IMR-90 (cell line): ENCODE measurements at regions not wholly inside any gene's neighbourhood (a gene's known extent, or its start where the extent isn't known, plus 50 kb on each side); places are given as distances from the start of the nearest gene placed in this dataset.

Source experiments
- ATAC-seq: fragments of 200-7000 bp; cut with Tn5 transposase; 2 replicates; pipeline ENCODE4 v1.9.1; 2020; ENCODE audit warnings: low read depth, mild to moderate bottlenecking, moderate library complexity
- BruUV-seq: library from RNA; stranded (reverse); fragments of 400-500 nt; replicated peaks from 2 replicates; lab custom pipeline; 2021; lab: Mats Ljungman, UMichigan
- CTCF ChIA-PET: fragments of 300-600 bp; formaldehyde crosslinking; extraction: SDS; loops from one replicate; lab custom pipeline; 2021; ENCODE audit warnings: antibody characterized with exemption; lab: Yijun Ruan, JAX
- POLR2A ChIA-PET: fragments of 300-600 bp; sonication (Branson Sonifier 250); formaldehyde crosslinking; loops from one replicate; lab custom pipeline; 2022; ENCODE audit warnings: antibody characterized with exemption; ENCODE audit not compliant: unreplicated experiment; lab: Charles Lee
- DNase-seq: peaks from one replicate; pipeline ENCODE4 v3.0.0; 2013
- H2AFZ ChIP-seq: replicated peaks from 2 replicates; pipeline ENCODE3; 2013; ENCODE audit warnings: low read length, mild to moderate bottlenecking; ENCODE audit not compliant: poor library complexity
- H2AK5ac ChIP-seq: 2 replicates; pipeline ENCODE4 v1.6.1; 2013; ENCODE audit warnings: low read depth, low read length, inconsistent platforms
- H2AK9ac ChIP-seq: replicated peaks from 2 replicates; pipeline ENCODE3; 2013; ENCODE audit warnings: mild to moderate bottlenecking, low read depth, low read length, moderate library complexity; ENCODE audit not compliant: poor library complexity
- H2BK120ac ChIP-seq: 2 replicates; pipeline ENCODE4 v1.6.1; 2013; ENCODE audit warnings: low read depth, low read length, inconsistent platforms
- H2BK15ac ChIP-seq: 3 replicates; pipeline ENCODE4 v1.6.1; 2013; ENCODE audit warnings: low read depth, low read length, inconsistent platforms
- H2BK20ac ChIP-seq: 2 replicates; pipeline ENCODE4 v1.6.1; 2013; ENCODE audit warnings: low read depth, mild to moderate bottlenecking, inconsistent platforms, low read length, moderate library complexity
- H2BK5ac ChIP-seq: 2 replicates; pipeline ENCODE4 v1.6.1; 2013; ENCODE audit warnings: mild to moderate bottlenecking, low read depth, low read length, inconsistent platforms; ENCODE audit not compliant: poor library complexity, severe bottlenecking
- H3K14ac ChIP-seq: replicated peaks from 2 replicates; pipeline ENCODE4 v1.6.1; 2013; ENCODE audit warnings: low read depth, low read length, inconsistent platforms
- H3K18ac ChIP-seq: 2 replicates; pipeline ENCODE4 v1.6.1; 2013; ENCODE audit warnings: low read depth, low read length, control low read depth
- H3K23ac ChIP-seq: 2 replicates; pipeline ENCODE4 v1.6.1; 2013; ENCODE audit warnings: low read depth, low read length, inconsistent platforms
- H3K27ac ChIP-seq: 2 replicates; pipeline ENCODE4 v1.5.1; 2013; ENCODE audit warnings: mild to moderate bottlenecking, control low read depth, low read length; ENCODE audit not compliant: insufficient read depth
- H3K27me3 ChIP-seq: 2 replicates; pipeline ENCODE4 v1.6.1; 2013; ENCODE audit warnings: low read length; ENCODE audit not compliant: control insufficient read depth, insufficient read depth
- H3K36me3 ChIP-seq: 2 replicates; pipeline ENCODE4 v1.6.1; 2013; ENCODE audit warnings: low read length, mixed read lengths; ENCODE audit not compliant: control insufficient read depth, insufficient read depth
- H3K4ac ChIP-seq: 2 replicates; pipeline ENCODE4 v1.6.1; 2013; ENCODE audit warnings: low read depth, low read length, inconsistent platforms
- H3K4me1 ChIP-seq: 2 replicates; pipeline ENCODE4 v1.6.1; 2013; ENCODE audit warnings: low read length, mixed read lengths; ENCODE audit not compliant: control insufficient read depth, insufficient read depth
- H3K4me2 ChIP-seq: 2 replicates; pipeline ENCODE4 v1.6.1; 2013; ENCODE audit warnings: low read depth, mild to moderate bottlenecking, control low read depth, low read length, moderate library complexity
- H3K4me3 ChIP-seq: 2 replicates; pipeline ENCODE4 v1.5.1; 2013; ENCODE audit warnings: low read depth, mild to moderate bottlenecking, control low read depth, low read length, moderate library complexity; ENCODE audit not compliant: insufficient read depth
- H3K56ac ChIP-seq: 2 replicates; pipeline ENCODE4 v1.6.1; 2013; ENCODE audit warnings: low read length, inconsistent platforms; ENCODE audit not compliant: insufficient read depth; ENCODE audit errors: extremely low read depth
- H3K79me1 ChIP-seq, 2 experiments: 2 replicates each; pipeline ENCODE4 v1.6.1; 2013; ENCODE audit warnings: low read length in 2 of 2, inconsistent platforms in 1 of 2, low read depth in 1 of 2
- H3K9ac ChIP-seq: 2 replicates; pipeline ENCODE4 v1.6.1; 2013; ENCODE audit warnings: low read depth, low read length, control low read depth
- H3K9me1 ChIP-seq: 2 replicates; pipeline ENCODE4 v1.6.1; 2013; ENCODE audit warnings: low read length, inconsistent platforms; ENCODE audit not compliant: insufficient read depth
- H3K9me3 ChIP-seq: 2 replicates; pipeline ENCODE4 v1.6.1; 2013; ENCODE audit warnings: low read length; ENCODE audit not compliant: control insufficient read depth, insufficient read depth
- H4K20me1 ChIP-seq: 2 replicates; pipeline ENCODE4 v1.6.1; 2013; ENCODE audit warnings: low read length, inconsistent platforms; ENCODE audit not compliant: insufficient read depth
- H4K5ac ChIP-seq: 2 replicates; pipeline ENCODE4 v1.6.1; 2013; ENCODE audit warnings: mild to moderate bottlenecking, low read depth, low read length, control low read depth
- H4K8ac ChIP-seq, 2 experiments: 2 replicates each; pipeline ENCODE4 v1.6.1; 2013; ENCODE audit warnings: low read depth in 2 of 2, low read length in 2 of 2, control low read depth in 1 of 2, inconsistent platforms in 1 of 2
- H4K91ac ChIP-seq: 2 replicates; pipeline ENCODE4 v1.6.1; 2013; ENCODE audit warnings: low read depth, low read length, inconsistent platforms; ENCODE audit not compliant: insufficient read depth
- BHLHE40 ChIP-seq: fragments of 150-350 bp; IDR thresholded peaks from 2 replicates; pipeline ENCODE4 v1.6.1; 2016; ENCODE audit warnings: mild to moderate bottlenecking, low read depth, low read length
- CEBPB ChIP-seq: IDR thresholded peaks from 2 replicates; pipeline ENCODE4 v1.6.1; 2012; ENCODE audit warnings: low read depth, low read length, improper control_type of control experiment
- CHD1 ChIP-seq: IDR thresholded peaks from 2 replicates; pipeline ENCODE4 v1.6.1; 2012; ENCODE audit warnings: low read depth, low read length, improper control_type of control experiment
- CTCF ChIP-seq: conservative IDR thresholded peaks from 2 replicates; pipeline ENCODE4 v1.5.1; 2012; ENCODE audit warnings: mild to moderate bottlenecking, low read depth, low read length, improper control_type of control experiment
- ELK1 ChIP-seq: fragments of 150-350 bp; IDR thresholded peaks from 2 replicates; pipeline ENCODE4 v1.6.1; 2016; ENCODE audit warnings: low read depth, mild to moderate bottlenecking, low read length, moderate library complexity, borderline replicate concordance
- FOS ChIP-seq: fragments of 150-350 bp; IDR thresholded peaks from 2 replicates; pipeline ENCODE4 v1.6.1; 2016; ENCODE audit warnings: low read depth, low read length
- MAFK ChIP-seq: IDR thresholded peaks from 2 replicates; pipeline ENCODE4 v1.6.1; 2012; ENCODE audit warnings: low read depth, low read length, improper control_type of control experiment
- MAZ ChIP-seq: IDR thresholded peaks from 2 replicates; pipeline ENCODE4 v1.6.1; 2012; ENCODE audit warnings: low read depth, mild to moderate bottlenecking, low read length, improper control_type of control experiment, moderate library complexity, borderline replicate concordance
- NFE2L2 ChIP-seq: fragments of 150-350 bp; IDR thresholded peaks from 2 replicates; pipeline ENCODE4 v1.6.1; 2016; ENCODE audit warnings: low read depth, mild to moderate bottlenecking, low read length
- POLR2A ChIP-seq: IDR thresholded peaks from 2 replicates; pipeline ENCODE4 v1.6.1; 2012; ENCODE audit warnings: mild to moderate bottlenecking, low read depth, low read length
- RAD21 ChIP-seq: IDR thresholded peaks from 2 replicates; pipeline ENCODE4 v1.6.1; 2012; ENCODE audit warnings: low read length, improper control_type of control experiment
- RCOR1 ChIP-seq: IDR thresholded peaks from 2 replicates; pipeline ENCODE4 v1.6.1; 2012; ENCODE audit warnings: mild to moderate bottlenecking, low read length, improper control_type of control experiment; ENCODE audit not compliant: insufficient replicate concordance
- RFX5 ChIP-seq: IDR thresholded peaks from 2 replicates; pipeline ENCODE4 v1.8.0; 2012; ENCODE audit warnings: low read depth, mild to moderate bottlenecking, low read length, moderate library complexity
- SMC3 ChIP-seq: fragments of 150-350 bp; IDR thresholded peaks from 2 replicates; pipeline ENCODE4 v1.6.1; 2016; ENCODE audit warnings: low read depth, mild to moderate bottlenecking, antibody characterized with exemption, low read length, moderate library complexity
- USF2 ChIP-seq: fragments of 150-350 bp; IDR thresholded peaks from 2 replicates; pipeline ENCODE4 v1.6.1; 2017; ENCODE audit warnings: mild to moderate bottlenecking, antibody characterized with exemption, low read length, low read depth
- WGBS, 2 experiments: methylation state at CpG; one replicate each; pipeline versions ENCODE4 v1.1.5 to v1.1.7; 2013; ENCODE audit warnings: missing lambda C conversion rate in 2 of 2; ENCODE audit not compliant: insufficient read length in 1 of 2; ENCODE audit errors: extremely low coverage in 2 of 2; 5-methylcytosine and 5-hydroxymethylcytosine counted together
- dilution Hi-C: fragments of 300-500 bp; cut with HindIII; formaldehyde crosslinking; loops from one replicate; pipeline ENCODE4 v1.14.3; 2018; ENCODE audit warnings: low sequenced_read_pairs; ENCODE audit not compliant: unreplicated experiment
- in situ Hi-C: fragments of 300-500 bp; cut with MboI; formaldehyde crosslinking; loops from 3 replicates; pipeline ENCODE4 v1.14.3; 2019; ENCODE audit warnings: low sequenced_read_pairs, inconsistent platforms, mixed read lengths
- intact Hi-C: fragments of 100-400 bp; cut with micrococcal nuclease; formaldehyde crosslinking; loops from 2 replicates; pipeline ENCODE4 v1.10.0; 2022

- Histone ChIP-seq H3K4me1 (no peaks in the 10 kb centered on the region), H3K18ac (no peak overlapping the region), H4K5ac (no peak overlapping the region), H3K9me1 (no peaks in the 10 kb centered on the region), H3K36me3 (no peaks in the 10 kb centered on the region), H3K79me1 (no peaks in the 10 kb centered on the region), H3K4me3 (no peak overlapping the region), H3K4ac (no peak overlapping the region), H3K56ac (no peak overlapping the region), H4K20me1 (no peaks in the 10 kb centered on the region), H2AFZ (no peak overlapping the region), H2AK9ac (no peak overlapping the region), H3K27me3 (peaks cover 22% of the 10 kb centered on the region), H3K14ac (no peak overlapping the region), H2BK15ac (no peak overlapping the region), H2AK5ac (no peak overlapping the region), H3K4me2 (no peak overlapping the region), H2BK120ac (no peak overlapping the region), H2BK20ac (no peak overlapping the region), H3K9me3 (no peaks in the 10 kb centered on the region), H3K27ac (no peak overlapping the region), H3K23ac (no peak overlapping the region), H4K8ac (no peak overlapping the region), H4K91ac (no peak overlapping the region), H3K9ac (no peak overlapping the region), H2BK5ac (no peak overlapping the region)
- BruUV-seq = no TSS peak
- ChIA-PET POLR2A (no interaction called here), CTCF (interaction anchor here (0.6 kb wide), 1 partner anchor 24 kb away, joined by 4 read pairs; no protein-coding TSS in a partner anchor)
- ATAC-seq (no peak), DNase-seq (no peak)
- in situ Hi-C loops (no loop called here), dilution Hi-C loops (no loop called here), intact Hi-C loops (no loop called here)
- TF ChIP-seq BHLHE40 = no peak
- TF ChIP-seq MAZ = no peak
- no peak for TF ChIP-seq FOS
- TF ChIP-seq ELK1 = no peak
- no peak for TF ChIP-seq MAFK
- no peak for TF ChIP-seq SMC3
- no peak for TF ChIP-seq RCOR1
- no peak for TF ChIP-seq CHD1
- TF ChIP-seq CTCF = no peak
- no peak for TF ChIP-seq RAD21
- no peak for TF ChIP-seq RFX5
- TF ChIP-seq USF2 = no peak
- no peak for TF ChIP-seq NFE2L2
- TF ChIP-seq CEBPB = no peak
- no peak for TF ChIP-seq POLR2A
- WGBS, 2 experiments = no CpG with 5 or more reads among the region's 2 CpGs
Observed at GRCh38 chr6:109292420-109292819, 89.8 kb downstream of the CD164 start.
